ENCODE measurements at regions not wholly inside any gene's neighbourhood (a gene's known extent, or its start where the extent isn't known, plus 50 kb on each side); places are given as distances from the start of the nearest gene placed in this dataset.
A peak's percentile ranks its signal among the peaks of the same experiment; 100 is the strongest.

DNA sequence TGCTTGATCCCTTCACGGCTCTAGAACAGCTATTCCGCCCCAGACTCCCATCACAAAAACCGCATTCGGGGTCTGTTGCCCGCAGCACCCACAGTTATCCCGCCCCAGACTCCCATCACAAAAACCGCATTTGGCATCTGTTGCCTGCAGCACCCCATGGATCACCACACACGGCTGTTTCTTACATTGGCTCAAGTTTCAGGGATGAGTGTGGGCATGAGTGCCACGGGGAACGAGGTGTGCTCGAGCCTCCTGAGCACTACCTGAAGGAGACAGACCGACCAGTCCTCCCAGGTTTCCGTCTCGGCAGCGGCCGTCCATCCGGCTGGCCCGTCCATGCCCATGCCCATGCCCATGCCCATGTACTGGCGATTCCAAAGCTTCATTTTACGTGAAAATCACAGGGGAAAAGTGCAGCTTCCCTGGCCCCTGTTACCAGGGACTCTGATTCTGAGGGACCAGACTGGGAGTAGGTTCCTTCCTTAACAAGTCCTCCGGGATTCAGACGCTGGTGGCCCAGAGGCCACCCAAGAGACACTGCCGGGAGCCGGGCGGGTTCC is 66.4 kb upstream of the INSIG1 start:
- no peak for DNase-seq

DNA sequence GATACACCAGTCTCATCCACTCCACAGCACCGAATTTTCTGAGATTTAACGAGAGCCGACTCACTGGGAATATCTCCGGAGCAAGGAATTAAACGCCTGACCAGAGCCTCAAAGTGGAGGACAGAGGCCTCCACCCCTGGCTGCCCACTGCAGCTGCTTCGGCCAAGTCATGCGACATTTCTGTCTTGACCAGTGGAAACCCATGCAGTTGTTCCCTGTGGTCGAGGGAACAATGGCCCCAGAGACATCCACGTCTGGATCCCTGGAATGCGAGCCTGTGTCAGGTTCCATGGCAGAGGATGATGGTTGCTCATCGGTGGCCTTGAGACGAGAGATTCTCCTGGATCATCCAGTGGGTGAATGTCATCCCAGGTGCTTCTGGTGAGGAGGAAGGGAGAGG is 65.7 kb upstream of the INSIG1 start:
- no peak for DNase-seq

DNA sequence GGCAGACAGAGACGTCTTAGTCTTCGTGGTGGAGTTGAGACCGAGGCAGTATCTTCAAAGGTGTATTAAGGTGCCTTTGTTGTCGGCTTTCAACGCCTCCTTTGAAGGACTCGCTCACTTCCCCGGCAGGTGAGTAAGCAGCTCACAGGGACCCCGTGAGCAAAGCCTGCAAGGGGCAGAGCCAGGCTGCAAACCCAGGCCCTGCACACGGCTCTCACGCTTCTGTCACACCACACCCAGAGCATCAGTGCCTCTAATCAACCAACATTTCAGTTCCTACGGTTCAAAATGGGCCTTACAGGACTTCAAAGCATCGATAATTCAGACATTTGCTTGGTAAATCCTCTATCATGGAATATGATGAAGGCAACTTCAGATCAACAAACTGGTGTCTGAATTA is 64.8 kb upstream of the INSIG1 start:
- no peak for DNase-seq

DNA sequence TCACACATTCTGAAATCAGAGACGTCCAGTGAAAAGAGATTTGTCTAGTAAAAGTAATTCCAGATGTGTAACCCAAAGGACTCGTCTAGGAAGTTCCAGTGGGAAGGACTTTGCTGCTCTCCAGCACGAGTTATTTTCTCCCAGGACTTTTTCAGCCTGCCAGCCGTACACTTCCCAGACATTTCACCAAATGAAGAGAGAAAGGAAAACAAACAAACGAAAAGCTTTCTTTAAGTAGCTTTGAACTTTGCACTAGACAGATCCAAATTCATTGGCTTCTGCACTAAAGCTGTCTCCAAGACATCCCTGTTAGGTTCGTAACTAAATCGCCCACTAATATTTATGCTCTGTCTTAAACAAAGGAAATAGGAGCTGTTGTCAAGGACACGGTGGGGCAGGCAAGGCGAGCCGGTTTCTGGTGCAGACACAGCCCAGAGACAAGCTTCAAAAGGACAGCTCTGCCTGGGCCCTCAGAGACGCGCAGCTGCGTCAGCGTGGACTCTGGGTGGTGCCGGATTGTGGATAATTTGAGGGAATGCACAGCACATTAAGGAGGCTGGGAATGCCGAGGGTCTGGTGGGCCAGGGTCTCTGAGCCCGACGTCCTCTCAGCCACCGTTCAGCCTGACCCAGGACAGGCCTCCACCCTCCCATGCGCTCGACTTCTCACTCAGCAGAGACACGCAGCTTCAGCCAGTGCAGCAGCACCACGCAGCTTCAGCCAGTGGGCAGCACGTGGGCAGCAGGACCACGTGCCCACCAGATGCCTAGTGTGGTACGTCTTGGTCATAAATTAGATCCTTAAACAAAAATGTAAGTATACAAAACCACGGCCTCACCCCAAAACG is 64.1 kb upstream of the INSIG1 start:
- DNase-seq, result no peak

DNA sequence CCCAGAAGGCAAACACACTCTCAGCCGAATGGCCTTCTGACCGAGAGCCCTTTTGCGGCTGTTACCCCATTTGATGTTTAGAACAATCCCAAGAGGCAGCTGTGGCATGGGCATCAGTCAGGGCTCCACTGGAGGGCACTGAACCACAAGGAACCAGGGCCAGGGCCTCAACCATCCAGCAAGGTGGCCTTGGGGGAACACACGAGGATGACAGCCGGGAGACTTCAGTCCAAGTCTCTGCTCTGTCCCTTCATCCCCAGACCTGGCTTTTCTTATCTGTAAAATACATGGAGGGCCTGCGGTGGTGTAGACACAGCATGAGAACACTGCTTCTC is 63.6 kb upstream of the INSIG1 start:
- DNase-seq, result no peak

DNA sequence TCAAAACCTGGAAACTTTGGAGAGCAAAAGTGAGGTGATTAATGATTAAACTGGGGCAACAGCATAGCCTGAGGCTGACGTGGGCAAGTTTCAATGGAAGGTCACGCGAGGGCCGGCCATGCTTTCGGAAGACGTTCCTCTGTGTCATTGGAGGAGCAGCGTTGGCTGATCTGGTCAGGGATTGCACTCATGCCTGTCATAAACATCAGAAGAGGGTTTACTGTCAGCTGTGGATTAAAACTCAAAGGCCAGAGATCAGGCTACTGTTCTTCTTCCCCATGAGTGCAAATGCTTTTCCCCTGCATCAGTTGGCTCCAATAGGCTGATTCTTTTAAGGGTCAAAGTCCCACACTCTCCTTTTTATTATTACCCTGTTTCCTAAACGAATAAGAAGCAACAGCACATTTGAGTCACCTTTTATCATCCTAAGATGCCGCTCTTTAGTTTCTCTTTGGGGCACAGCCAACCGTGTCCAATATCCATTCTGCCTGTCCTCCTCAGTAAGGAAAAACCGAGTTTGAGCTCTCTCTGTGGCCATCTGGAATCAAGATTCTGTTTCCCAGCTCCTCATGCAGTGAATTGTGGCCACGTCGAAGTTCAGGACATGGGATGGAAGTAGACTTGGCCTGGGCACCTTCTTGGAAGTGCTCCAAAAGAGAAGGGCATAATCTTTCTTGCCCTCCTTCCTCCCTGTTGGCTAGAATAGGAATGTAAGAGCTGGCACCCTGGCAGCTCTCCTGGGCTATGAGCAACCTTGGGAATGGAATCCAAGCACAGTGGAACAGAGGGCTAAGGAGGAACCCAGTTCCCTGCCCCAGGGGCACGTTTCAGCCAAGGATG is 62.5 kb upstream of the INSIG1 start:
- DNase-seq, result no peak

DNA sequence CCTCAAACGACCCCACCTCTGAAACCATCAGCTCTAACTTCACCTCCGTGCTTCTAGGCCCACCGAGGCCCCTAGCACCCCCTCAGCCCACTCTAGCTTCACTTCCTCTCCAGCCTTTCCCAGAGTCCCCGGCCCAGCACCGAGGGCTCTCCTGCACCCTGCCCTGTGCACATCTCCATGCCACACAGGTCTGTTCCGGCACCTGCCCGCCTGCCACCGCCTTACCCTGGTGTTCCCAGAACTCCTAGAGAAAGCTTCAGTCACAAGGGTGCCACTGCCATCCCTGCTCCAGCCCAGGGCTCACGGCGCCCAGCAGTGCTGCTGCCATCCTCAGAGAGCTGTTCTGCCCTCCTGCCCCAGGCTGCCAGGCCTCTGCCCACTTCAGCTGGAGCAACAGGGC is 61.3 kb upstream of the INSIG1 start:
- no peak for DNase-seq

DNA sequence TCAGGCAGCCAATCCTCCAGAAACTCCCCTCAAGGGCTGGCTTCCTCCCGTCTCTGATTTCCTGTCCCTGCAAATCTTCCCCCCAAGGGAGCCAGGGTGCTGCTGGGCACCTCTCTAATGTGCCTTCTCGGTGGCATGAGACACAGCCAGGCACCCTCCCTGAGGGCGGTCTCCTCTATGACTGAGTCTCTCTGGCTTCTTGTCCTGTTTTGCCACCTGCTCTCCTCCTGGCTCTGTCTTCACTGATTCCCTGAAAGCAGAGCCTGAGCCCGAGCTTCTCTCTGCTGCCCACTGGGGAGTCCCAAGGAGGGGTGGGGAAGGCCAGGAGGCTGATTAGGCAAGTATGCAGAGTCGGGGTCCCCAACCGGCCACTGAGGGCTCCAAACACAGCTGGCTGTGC is 60.4 kb upstream of the INSIG1 start:
- DNase-seq, result no peak

DNA sequence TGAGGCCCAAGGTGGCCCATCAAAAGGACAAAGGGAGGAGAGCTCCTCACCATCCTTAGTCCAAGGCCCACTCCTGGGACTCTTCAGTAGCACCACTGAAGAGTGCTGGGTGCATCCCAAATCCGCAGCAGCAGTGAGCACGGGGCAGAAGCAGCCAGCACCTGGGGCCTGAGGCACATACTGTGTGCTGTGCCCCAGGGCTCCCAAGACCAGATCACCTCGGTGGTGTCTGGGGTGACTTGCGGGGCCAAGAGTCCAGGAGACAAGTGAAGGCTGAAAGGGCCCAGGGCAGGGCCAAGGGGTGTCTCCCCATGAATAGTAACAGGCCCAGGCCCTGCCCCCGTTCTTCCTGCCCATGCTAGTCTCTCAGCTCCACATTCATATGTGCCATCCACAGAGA is 59.9 kb upstream of the INSIG1 start:
- no peak for DNase-seq

DNA sequence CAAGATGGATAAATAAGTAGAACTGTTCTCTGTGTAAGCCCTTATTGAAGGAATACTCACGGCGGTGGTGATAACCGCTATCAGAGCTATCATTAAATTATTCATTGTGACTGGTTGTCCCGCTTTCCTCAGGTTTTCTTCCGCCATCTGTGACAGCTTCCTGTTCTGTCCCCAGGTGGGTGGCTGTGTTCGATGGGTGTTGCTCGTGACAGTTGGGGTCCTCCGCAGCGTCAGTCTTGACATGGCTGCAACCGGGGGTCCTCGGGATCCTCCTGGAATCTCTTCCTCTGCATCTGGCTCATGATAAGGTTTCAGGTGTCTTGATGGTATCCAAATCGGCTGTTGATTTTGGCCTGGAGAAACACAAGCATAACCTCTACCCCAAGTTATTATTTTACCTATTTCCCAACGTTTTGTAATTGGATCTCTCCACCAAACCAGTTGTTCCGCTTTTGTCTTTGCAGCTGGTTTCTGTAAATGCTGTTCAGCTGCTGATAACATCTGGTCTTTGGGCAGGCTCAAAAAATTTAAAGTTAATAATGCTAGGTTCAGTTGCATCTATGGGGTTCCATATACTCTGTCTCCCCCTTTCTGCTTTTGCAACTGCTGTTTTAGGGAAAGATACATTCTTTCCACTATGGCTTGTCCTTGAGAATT is 58.1 kb upstream of the INSIG1 start:
- peak; percentile 82 for DNase-seq

DNA sequence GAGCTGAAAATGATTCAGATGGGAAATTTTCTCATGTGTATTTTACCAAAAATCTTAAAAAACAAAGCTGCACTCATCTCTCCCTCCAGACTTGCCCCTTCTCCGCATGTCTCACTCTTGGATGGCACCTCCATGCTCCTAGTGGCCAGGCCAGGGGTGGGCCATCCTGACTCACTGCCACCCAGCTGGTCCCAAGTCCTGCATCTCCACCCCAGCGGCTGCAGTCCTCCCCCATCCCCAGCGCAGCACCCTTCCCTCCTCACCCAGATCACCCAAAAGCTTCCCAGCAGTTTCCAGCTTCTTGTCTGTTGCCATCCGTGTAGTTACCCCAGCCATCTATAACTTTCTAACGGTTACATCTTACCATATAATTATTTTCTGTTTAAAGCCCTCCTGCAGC is 53.0 kb upstream of the INSIG1 start:
- DNase-seq, result no peak

DNA sequence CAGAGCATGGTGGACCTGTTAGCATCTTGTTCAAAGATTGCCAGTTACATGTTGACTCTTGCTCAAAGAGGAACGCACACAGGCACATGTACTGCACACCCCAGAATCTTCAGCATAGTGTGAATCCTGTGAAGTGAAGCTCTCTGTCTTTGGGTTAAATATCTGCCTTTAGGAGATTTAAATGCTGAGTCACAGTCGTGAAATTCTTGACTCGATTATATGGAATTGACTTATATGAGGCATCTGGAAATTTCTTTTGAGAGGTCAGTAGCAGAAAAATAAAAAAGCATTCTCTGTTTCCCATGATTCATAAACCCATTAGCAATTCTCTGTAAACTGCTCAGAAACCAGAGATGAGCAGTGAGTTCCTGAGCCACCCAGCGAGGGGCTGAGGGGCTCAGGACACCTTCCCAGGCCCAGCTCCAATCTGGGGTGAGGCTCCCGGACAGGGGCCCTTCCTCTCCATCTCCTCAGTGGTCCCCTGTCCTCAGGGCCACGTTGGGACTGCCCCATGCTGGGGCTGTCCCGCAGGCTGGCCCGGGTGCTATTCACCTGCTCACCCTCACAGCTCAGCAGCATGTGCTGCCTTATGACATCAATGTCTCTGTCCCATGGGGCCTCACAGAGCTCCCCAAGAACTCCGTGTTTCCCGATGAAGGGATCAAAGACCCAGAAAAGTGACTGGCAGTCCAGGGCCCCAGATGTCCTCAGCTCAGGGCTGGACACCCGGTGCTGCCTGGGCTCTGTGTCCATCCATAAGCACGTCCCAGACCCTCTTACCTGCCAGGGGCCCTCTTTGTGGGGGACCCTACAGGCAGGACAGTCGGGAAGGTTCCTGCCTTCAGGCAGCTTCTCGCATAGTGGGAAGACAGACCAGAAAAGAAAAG is 50.0 kb upstream of the INSIG1 start:
- DNase-seq, result no peak

All from GF-D8 (cell line).